Mesenchymal stem cell (in vitro differentiated cells and primary cell): ENCODE measurements at regions not wholly inside any gene's neighbourhood (a gene's known extent, or its start where the extent isn't known, plus 50 kb on each side); places are given as distances from the start of the nearest gene placed in this dataset.
"Not testable (repeated sequence)": the region's sequence is repeated elsewhere in the genome, so short reads cannot be mapped to it uniquely, and the experiment has no call there.

Source experiments
- DNase-seq: peaks from one replicate; pipeline ENCODE4 v3.0.0-alpha.2; 2013
- H2AFZ ChIP-seq: one replicate; pipeline ENCODE4 v1.6.1; 2013; ENCODE audit warnings: low read depth, mild to moderate bottlenecking, control low read depth, inconsistent platforms, low read length, moderate library complexity
- H2AK5ac ChIP-seq: 2 replicates; pipeline ENCODE4 v1.6.1; 2013; ENCODE audit warnings: low read length, moderate library complexity, mild to moderate bottlenecking, inconsistent platforms; ENCODE audit not compliant: severe bottlenecking
- H2BK120ac ChIP-seq: one replicate; pipeline ENCODE4 v1.6.1; 2013; ENCODE audit warnings: low read depth, mild to moderate bottlenecking, inconsistent platforms, low read length, moderate library complexity
- H2BK12ac ChIP-seq, 2 experiments: one replicate each; pipeline ENCODE4 v1.6.1; 2013; ENCODE audit warnings: inconsistent platforms in 2 of 2, low read length in 2 of 2, mild to moderate bottlenecking in 2 of 2, moderate library complexity in 2 of 2, control low read depth in 1 of 2
- H2BK15ac ChIP-seq: one replicate; pipeline ENCODE4 v1.6.1; 2013; ENCODE audit warnings: mild to moderate bottlenecking, low read depth, inconsistent platforms; ENCODE audit not compliant: poor library complexity, severe bottlenecking
- H2BK5ac ChIP-seq: 2 replicates; pipeline ENCODE4 v1.6.1; 2013; ENCODE audit warnings: low read depth, mild to moderate bottlenecking, low read length, control low read depth, inconsistent platforms; ENCODE audit not compliant: poor library complexity, severe bottlenecking
- H3K14ac ChIP-seq, 2 experiments: one replicate each; pipeline ENCODE4 v1.6.1; 2013; ENCODE audit warnings: inconsistent platforms in 2 of 2, low read length in 2 of 2, control low read depth in 1 of 2, mild to moderate bottlenecking in 1 of 2, moderate library complexity in 1 of 2
- H3K18ac ChIP-seq, 2 experiments: one replicate each; pipeline ENCODE4 v1.6.1; 2013; ENCODE audit warnings: inconsistent platforms in 2 of 2, low read length in 2 of 2, control low read depth in 1 of 2, low read depth in 1 of 2, mild to moderate bottlenecking in 1 of 2
- H3K23ac ChIP-seq, 2 experiments: one replicate each; pipeline ENCODE4 v1.6.1; 2013; ENCODE audit warnings: inconsistent platforms in 2 of 2, low read length in 2 of 2, mild to moderate bottlenecking in 2 of 2, moderate library complexity in 2 of 2, control low read depth in 1 of 2
- H3K27ac ChIP-seq: 2 replicates; pipeline ENCODE4 v1.5.1; 2013; ENCODE audit warnings: mild to moderate bottlenecking, moderate library complexity, low read length, control low read depth, inconsistent platforms; ENCODE audit not compliant: poor library complexity, severe bottlenecking
- H3K27me3 ChIP-seq, 2 experiments: 2 replicates each; pipeline versions ENCODE4 v1.6.1 to v1.7.0; 2013; ENCODE audit warnings: low read length in 2 of 2, mild to moderate bottlenecking in 2 of 2, moderate library complexity in 2 of 2, control low read depth in 1 of 2, inconsistent platforms in 1 of 2; ENCODE audit not compliant: control insufficient read depth in 1 of 2, insufficient read depth in 1 of 2
- H3K36me3 ChIP-seq, 2 experiments: 2 replicates each; pipeline versions ENCODE4 v1.6.1 to v1.7.0; 2013; ENCODE audit warnings: low read length in 2 of 2, control low read depth in 1 of 2, inconsistent platforms in 1 of 2, low read depth in 1 of 2, mild to moderate bottlenecking in 1 of 2; ENCODE audit not compliant: insufficient read depth in 2 of 2, control insufficient read depth in 1 of 2
- H3K4ac ChIP-seq, 2 experiments: one replicate each; pipeline ENCODE4 v1.6.1; 2013; ENCODE audit warnings: inconsistent platforms in 2 of 2, low read length in 2 of 2, mild to moderate bottlenecking in 2 of 2, moderate library complexity in 2 of 2, control low read depth in 1 of 2, low read depth in 1 of 2
- H3K4me1 ChIP-seq: 2 replicates; pipeline ENCODE4 v1.6.1; 2013; ENCODE audit warnings: low read depth, low read length, control low read depth; ENCODE audit not compliant: control insufficient read depth, insufficient read depth
- H3K4me2 ChIP-seq: 2 replicates; pipeline ENCODE4 v1.6.1; 2013; ENCODE audit warnings: low read length, mild to moderate bottlenecking, inconsistent platforms; ENCODE audit not compliant: poor library complexity, severe bottlenecking
- H3K4me3 ChIP-seq, 2 experiments: 2 replicates each; pipeline versions ENCODE4 v1.5.1 to v1.7.0; 2013; ENCODE audit warnings: low read length in 2 of 2, mild to moderate bottlenecking in 2 of 2, control low read depth in 1 of 2, low read depth in 1 of 2; ENCODE audit not compliant: insufficient read depth in 1 of 2
- H3K79me1 ChIP-seq: replicated peaks from 2 replicates; pipeline ENCODE4 v1.6.1; 2013; ENCODE audit warnings: mild to moderate bottlenecking, control low read depth, low read length, inconsistent platforms; ENCODE audit not compliant: poor library complexity, severe bottlenecking
- H3K9ac ChIP-seq: 2 replicates; pipeline ENCODE4 v1.7.0; 2013; ENCODE audit warnings: mild to moderate bottlenecking, low read length, moderate library complexity
- H3K9me3 ChIP-seq: 2 replicates; pipeline ENCODE4 v1.7.0; 2013; ENCODE audit warnings: mild to moderate bottlenecking, low read length; ENCODE audit not compliant: control insufficient read depth
- H4K8ac ChIP-seq: one replicate; pipeline ENCODE4 v1.6.1; 2013; ENCODE audit warnings: inconsistent platforms, mild to moderate bottlenecking, low read length, moderate library complexity
- H4K91ac ChIP-seq: one replicate; pipeline ENCODE4 v1.6.1; 2013; ENCODE audit warnings: mild to moderate bottlenecking, low read length, inconsistent platforms
- WGBS: methylation state at CpG from one replicate; pipeline ENCODE4 v1.1.7; 2013; ENCODE audit warnings: mixed read lengths; 5-methylcytosine and 5-hydroxymethylcytosine counted together

DNA sequence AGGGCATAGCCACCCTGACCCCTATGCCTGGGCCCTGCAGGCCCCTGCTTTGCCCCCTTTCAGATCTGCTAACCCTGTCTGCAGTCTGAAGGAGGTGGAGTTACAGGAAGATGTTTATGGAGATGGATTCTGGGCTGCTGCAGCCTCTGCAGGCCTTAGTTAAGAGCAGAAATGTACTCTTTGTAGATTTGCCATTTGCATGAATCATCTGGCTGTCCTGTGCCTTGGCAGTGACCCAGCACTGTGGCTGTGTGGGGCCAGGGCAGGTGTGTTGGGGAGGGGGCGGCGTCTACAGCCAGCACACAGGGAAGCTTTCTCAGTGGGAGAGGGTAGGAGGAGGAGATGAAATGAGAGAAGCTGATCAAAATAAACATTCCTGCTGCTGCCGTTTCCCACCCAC lies 867.3 kb downstream of the PLA2G4A start:
- no peak overlapping the region for H2BK12ac ChIP-seq
- no peak overlapping the region for H2AK5ac ChIP-seq

DNA sequence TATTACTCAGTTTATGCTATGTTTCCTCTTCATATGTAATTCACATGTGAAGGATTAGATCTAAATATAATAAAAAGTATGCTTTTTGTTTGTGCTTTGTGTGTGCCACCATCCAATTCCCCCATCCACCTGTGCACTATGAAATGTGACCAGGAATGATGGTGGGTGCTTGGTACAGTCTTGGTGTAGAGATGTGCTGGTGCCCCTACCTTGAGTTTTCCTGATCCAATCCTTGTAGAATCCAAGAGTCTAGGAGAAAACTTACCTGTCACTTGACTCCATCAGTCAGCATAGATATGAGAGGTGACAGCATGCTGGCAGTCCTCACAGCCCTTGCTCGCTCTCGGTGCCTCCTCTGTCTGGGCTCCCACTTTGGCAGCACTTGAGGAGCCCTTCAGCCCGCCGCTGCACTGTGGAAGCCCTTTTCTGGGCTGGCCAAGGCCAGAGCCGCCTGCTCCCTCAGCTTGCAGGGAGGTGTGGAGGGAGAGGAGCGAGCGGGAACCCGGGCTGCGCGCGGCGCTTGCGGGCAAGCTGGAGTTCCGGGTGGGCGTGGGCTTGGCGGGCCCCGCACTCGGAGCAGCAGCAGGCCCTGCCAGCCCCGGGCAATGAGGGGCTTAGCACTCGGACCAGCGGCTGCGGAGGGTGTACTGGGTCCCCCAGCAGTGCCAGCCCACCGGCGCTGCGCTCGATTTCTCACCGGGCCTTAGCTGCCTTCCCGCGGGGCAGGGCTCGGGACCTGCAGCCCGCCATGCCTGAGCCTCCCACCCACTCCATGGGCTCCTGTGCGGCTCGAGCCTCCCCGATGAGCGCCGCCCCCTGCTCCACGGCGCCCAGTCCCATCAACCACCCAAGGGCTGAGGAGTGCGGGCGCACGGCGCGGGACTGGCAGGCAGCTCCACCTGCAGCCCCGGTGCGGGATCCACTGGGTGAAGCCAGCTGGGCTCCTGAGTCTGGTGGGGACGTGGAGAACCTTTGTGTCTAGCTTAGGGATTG lies 874.7 kb downstream of the PLA2G4A start:
- H3K4me3 ChIP-seq, H2AFZ ChIP-seq, H3K4me2 ChIP-seq, H4K8ac ChIP-seq, H3K4me1 ChIP-seq, H3K27me3 ChIP-seq, H3K27ac ChIP-seq, DNase-seq, H3K9me3 ChIP-seq, H3K14ac ChIP-seq, H2BK12ac ChIP-seq, H4K91ac ChIP-seq, H3K18ac ChIP-seq, H3K4ac ChIP-seq, H3K36me3 ChIP-seq, H3K9ac ChIP-seq, H3K79me1 ChIP-seq, H2BK15ac ChIP-seq, H2AK5ac ChIP-seq, H2BK120ac ChIP-seq, H3K23ac ChIP-seq, H2BK5ac ChIP-seq: not testable (repeated sequence)
- 89% methylated on average over 7 of the region's 46 CpGs for WGBS

More for the DNA sequence above, 867.3 kb downstream of the PLA2G4A start:
- no peak overlapping the region for H3K4ac ChIP-seq
- no peak overlapping the region for H2BK120ac ChIP-seq
- H3K4me3 ChIP-seq, result no peak overlapping the region
- no peak for DNase-seq
- no peaks in the 10 kb centered on the region for H3K27me3 ChIP-seq
- H3K4me2 ChIP-seq, result no peak overlapping the region
- H4K91ac ChIP-seq, result no peak overlapping the region
- no peak overlapping the region for H3K9ac ChIP-seq
- WGBS, result 95% methylated on average over 3 of the region's 3 CpGs
- no peak overlapping the region for H2BK5ac ChIP-seq
- H2AFZ ChIP-seq, result no peak overlapping the region
- H3K27ac ChIP-seq, result no peak overlapping the region
- no peaks in the 10 kb centered on the region for H3K79me1 ChIP-seq
- H4K8ac ChIP-seq, result peak overlapping the region; percentile 73
- no peak overlapping the region for H2BK15ac ChIP-seq
- no peaks in the 10 kb centered on the region for H3K9me3 ChIP-seq
- peak overlapping the region in 1 of 2 experiments; percentile 8 for H3K18ac ChIP-seq
- H3K23ac ChIP-seq, result no peak overlapping the region
- peaks cover 4% of the 10 kb centered on the region for H3K4me1 ChIP-seq
- H3K36me3 ChIP-seq, result no peaks in the 10 kb centered on the region
- no peak overlapping the region for H3K14ac ChIP-seq

DNA sequence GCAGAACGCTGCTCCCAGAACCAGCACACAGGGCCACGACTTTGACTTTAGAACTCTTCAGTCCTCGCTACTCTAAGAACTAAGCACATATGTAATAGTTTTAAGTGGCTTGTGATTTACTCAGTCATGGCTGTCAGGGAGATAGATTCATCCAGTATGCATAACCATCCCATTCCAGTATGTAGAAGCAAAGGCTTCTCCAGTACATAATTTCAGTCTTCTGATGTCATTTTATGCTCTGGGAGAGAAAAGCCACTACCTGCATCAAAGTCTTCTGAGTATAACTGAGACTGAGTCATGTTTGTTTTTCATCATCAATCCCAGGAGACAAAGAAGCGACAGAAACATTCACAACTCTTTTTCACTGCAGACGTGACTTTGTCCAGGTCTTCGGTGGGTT lies 885.7 kb downstream of the PLA2G4A start:
- 97% methylated on average over 3 of the region's 6 CpGs for WGBS
- no peak overlapping the region for H3K4me2 ChIP-seq
- no peak overlapping the region for H2BK5ac ChIP-seq
- no peak overlapping the region for H2BK15ac ChIP-seq
- H3K4me1 ChIP-seq, result no peaks in the 10 kb centered on the region
- no peak overlapping the region for H4K8ac ChIP-seq
- no peaks in the 10 kb centered on the region for H3K36me3 ChIP-seq
- H3K79me1 ChIP-seq, result no peaks in the 10 kb centered on the region
- H2BK120ac ChIP-seq, result no peak overlapping the region
- peaks cover 7% of the 10 kb centered on the region for H3K9me3 ChIP-seq
- no peak for DNase-seq
- H2BK12ac ChIP-seq, result no peak overlapping the region
- H3K27me3 ChIP-seq, result no peaks in the 10 kb centered on the region
- no peak overlapping the region for H3K27ac ChIP-seq
- no peak overlapping the region for H3K4me3 ChIP-seq
- H3K4ac ChIP-seq, result no peak overlapping the region
- no peak overlapping the region for H2AFZ ChIP-seq
- H3K9ac ChIP-seq, result no peak overlapping the region
- H3K23ac ChIP-seq, result no peak overlapping the region
- no peak overlapping the region for H3K18ac ChIP-seq
- no peak overlapping the region for H4K91ac ChIP-seq
- no peak overlapping the region for H3K14ac ChIP-seq
- no peak overlapping the region for H2AK5ac ChIP-seq

DNA sequence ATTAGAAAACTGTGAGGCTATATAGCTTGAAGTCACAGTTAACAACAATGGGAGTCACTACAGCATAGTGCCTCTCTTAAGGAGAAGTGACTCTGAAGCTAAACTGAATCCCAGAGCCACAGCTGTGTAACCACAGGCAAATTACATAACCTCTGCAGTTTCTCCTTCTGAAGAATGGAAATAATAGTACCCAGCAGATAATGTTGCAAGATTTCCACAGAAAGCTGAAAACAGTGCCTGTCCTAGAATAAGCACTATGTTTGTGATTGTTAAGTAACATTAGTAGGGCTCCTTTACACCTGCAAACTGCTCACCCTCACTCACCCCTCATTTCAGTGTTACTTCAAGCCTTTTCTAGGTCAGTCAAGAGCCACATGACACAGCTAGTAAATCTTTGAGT lies 886.7 kb downstream of the PLA2G4A start:
- Histone ChIP-seq H3K9ac (no peak overlapping the region), H2BK12ac (no peak overlapping the region), H3K18ac (no peak overlapping the region), H2BK120ac (no peak overlapping the region), H2BK15ac (no peak overlapping the region), H3K4me2 (no peak overlapping the region), H3K27ac (no peak overlapping the region), H2AK5ac (no peak overlapping the region), H3K9me3 (peaks cover 7% of the 10 kb centered on the region), H3K4me1 (no peaks in the 10 kb centered on the region), H3K36me3 (no peaks in the 10 kb centered on the region), H4K8ac (no peak overlapping the region), H3K79me1 (no peaks in the 10 kb centered on the region), H3K23ac (no peak overlapping the region), H2AFZ (no peak overlapping the region), H3K14ac (no peak overlapping the region), H2BK5ac (no peak overlapping the region), H4K91ac (no peak overlapping the region), H3K27me3 (no peaks in the 10 kb centered on the region), H3K4me3 (no peak overlapping the region), H3K4ac (no peak overlapping the region)
- DNase-seq, result no peak
